NT2/D1 (cell line): ENCODE measurements at regions not wholly inside any gene's neighbourhood (a gene's known extent, or its start where the extent isn't known, plus 50 kb on each side); places are given as distances from the start of the nearest gene placed in this dataset.

Source experiments
- YY1 ChIP-seq: IDR thresholded peaks from 2 replicates; pipeline ENCODE4 v1.6.1; 2011; ENCODE audit not compliant: insufficient read length, insufficient read depth
- ZNF274 ChIP-seq: IDR thresholded peaks from 2 replicates; pipeline ENCODE4 v1.6.1; 2011; ENCODE audit warnings: mild to moderate bottlenecking, low read depth, low read length

GRCh38 chr13:22311734-22312404 is 641.0 kb downstream of the FGF9 start:
- TF ChIP-seq YY1 (no peak), ZNF274 (no peak)
